ENCODE measurements at regions not wholly inside any gene's neighbourhood (a gene's known extent, or its start where the extent isn't known, plus 50 kb on each side); places are given as distances from the start of the nearest gene placed in this dataset.

DNA sequence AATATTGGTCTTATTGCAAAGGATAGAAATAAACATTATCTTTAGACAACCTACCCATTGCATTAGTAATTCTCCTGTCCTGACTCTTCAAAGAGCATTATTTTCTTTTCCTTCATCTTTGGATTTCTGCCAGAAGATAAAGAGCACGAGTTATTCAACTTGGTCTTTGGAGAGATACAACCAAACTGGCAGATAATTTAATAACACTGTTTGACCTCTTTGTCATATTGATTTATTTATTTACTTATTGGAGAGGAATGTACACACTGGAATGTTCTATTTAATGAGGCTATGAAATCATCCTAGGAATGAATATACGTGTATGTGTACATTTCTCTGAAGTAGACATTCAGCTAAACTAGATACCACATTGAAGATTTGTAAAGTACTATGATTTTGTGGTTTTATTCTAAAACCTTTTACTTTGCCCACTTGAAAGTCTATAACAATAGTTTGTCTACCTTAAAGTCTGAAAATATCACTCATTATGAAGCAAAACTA lies 462.1 kb downstream of the C3orf38 start:
- TF ChIP-seq, protein P1, sequence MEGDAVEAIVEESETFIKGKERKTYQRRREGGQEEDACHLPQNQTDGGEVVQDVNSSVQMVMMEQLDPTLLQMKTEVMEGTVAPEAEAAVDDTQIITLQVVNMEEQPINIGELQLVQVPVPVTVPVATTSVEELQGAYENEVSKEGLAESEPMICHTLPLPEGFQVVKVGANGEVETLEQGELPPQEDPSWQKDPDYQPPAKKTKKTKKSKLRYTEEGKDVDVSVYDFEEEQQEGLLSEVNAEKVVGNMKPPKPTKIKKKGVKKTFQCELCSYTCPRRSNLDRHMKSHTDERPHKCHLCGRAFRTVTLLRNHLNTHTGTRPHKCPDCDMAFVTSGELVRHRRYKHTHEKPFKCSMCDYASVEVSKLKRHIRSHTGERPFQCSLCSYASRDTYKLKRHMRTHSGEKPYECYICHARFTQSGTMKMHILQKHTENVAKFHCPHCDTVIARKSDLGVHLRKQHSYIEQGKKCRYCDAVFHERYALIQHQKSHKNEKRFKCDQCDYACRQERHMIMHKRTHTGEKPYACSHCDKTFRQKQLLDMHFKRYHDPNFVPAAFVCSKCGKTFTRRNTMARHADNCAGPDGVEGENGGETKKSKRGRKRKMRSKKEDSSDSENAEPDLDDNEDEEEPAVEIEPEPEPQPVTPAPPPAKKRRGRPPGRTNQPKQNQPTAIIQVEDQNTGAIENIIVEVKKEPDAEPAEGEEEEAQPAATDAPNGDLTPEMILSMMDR (IDR thresholded peaks at IDR 0.05; ENCODE audit: poor library complexity, severe bottlenecking), result no peak
- TF ChIP-seq EZH2 (IDR thresholded peaks at IDR 0.05; ENCODE audit: borderline replicate concordance, insufficient read depth, low read length, poor library complexity, severe bottlenecking), result no peak

All from neural cell (in vitro differentiated cells).